Activated CD4-positive, alpha-beta T cell treated with anti-CD3 and anti-CD28 coated beads, Interleukin-2, Interleukin-6, amounts not matched to agents 100 ng/mL and 50 ng/mL, durations not matched to agents 16 hours and 8 hours (primary cell): ENCODE measurements at regions not wholly inside any gene's neighbourhood (a gene's known extent, or its start where the extent isn't known, plus 50 kb on each side); places are given as distances from the start of the nearest gene placed in this dataset.

Experiments
- DNase-seq: peaks from one replicate; pipeline ENCODE4 v3.0.0-alpha.2; 2020

DNA sequence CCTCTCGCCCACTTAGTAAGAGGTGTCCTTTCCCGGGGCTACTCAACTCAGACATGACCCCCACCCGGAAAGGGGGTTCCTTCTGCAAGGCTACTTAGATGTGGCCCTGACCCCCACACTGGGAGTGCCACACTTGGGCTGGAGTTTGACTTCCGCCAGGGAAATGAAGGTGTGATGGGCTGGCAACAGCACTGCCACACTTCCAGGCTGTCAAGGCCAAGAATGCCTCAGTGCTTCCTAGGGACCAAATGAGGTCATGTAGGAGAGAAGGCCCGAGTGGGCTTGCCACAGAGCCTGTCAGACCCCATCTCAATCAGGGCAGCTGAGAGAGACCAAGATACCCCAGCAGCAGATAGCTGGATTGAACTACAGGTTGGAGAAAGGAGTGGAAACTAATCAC, 55.5 kb downstream of the DRD1 start:
- DNase-seq: no peak

DNA sequence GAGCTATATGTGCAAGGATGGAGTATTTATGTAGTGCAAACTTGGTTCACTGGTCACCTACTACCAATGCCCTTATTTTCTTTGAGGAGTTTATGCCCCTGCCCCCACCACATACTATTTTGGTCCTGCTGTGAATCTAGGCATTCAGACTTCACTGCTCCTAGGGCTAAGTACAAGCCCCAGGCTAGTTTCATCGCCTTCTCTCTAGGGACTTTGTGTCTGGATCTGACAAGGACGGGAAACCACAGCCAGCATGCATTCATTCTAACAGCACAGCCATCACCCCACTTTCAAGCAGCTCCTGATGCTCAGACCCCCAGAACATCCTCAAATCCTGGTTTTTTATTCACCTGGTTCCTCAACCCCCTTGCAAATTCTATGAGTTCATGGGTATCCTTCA, 56.8 kb downstream of the DRD1 start:
- no peak for DNase-seq

DNA sequence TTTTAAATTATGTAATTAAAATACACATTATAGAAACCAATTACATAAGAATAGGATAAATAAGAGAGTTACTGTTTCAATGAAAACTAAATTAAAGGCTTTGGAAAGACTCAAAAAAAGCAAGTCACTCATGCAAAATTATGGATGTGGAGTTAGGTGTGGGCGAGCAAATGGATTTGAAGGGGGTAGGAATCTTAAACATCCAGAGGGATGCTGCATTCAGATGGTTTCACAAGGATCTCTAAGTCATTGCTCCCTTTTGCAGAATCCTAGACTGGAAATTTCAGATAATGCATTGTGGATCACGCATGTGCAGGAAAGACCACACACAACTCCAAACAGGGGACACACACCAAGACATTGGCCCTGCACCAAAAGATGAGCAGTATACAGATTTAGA, 57.5 kb downstream of the DRD1 start:
- DNase-seq: no peak

DNA sequence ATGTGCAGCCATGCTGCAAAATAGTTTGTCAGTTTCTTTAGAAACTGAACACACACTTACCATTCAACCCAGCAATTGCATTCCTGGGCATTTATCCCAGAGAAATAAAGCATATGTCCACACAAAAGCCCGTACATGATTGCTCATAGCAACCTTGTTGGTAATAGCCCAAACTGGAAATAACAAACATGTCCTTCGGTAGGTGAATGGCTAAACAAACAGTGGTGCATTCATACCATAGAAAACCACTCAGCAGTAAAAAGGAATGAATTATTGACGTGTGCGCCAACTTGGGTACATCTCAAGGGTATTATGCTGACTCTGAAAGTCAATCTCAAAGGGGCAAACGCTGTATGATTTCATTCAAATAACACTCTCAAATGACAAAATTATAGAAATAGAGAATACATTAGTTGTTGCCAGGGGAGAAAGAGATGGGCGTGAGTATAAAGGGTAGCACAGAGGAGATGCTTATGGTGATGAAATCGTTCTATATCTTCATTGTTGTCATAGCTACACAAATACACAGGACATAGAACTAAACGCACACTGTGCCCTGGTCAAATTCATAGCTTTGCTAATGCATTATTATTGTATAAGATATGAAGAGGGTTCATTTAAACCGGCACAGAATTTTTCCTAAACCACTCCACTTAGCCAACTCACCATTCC, 58.2 kb downstream of the DRD1 start:
- DNase-seq: no peak

DNA sequence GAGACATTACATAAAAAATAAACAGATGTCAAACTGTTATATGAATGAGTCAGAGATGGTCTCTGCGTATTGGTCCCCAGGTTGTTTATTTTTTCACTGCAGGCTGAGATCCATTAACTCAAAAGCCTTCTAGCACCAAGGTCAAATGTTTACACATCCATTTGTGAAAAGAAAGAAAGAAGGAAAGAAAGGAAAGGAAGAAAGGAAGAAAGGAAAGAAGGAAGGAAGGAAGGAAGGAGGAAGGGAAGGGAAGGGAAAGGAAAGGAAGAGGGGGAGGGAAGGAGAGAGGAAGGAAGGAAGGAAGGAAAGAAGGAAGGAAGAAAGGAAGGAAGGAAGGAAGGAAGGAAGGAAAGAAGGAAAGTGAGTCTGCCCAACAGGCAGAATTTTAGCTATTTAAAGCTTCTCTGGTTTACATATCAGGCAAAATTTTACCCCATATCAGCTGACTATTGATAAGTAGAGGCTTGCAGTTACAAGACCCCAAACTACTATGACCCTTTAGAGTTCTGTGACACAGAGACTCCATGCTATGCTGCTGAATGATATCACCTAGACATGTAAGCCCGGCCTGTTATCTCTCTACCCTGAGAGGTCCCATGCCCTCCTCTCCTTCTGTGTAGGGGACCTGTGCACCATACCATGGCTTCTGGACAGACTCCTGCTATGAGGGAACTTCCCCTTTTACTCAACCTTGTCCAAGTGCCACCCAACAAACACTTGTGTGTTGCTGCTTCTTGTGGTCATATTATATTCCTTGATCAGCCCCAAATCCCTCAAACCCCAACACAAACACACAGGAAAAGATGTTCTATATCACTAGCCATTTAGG, 59.0 kb downstream of the DRD1 start:
- no peak for DNase-seq

DNA sequence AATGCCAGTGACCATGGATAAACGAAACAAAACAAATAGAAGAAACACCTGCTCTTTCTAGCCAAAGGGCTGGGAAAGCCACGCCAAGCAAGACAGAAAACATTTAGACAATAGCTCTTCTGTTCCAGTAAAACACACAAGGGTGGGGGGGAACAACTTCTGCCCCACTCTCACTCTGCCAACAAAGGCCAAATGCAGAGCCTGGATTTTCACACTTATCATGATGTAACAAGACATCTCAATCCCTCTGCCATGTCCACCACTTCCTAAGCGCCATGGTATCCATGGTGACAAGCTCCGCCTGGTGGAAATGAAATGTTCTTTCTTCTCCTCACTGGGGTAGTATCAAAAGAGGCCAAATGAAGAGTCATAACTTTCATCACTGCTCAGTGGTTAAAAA, 60.6 kb downstream of the DRD1 start:
- no peak for DNase-seq

DNA sequence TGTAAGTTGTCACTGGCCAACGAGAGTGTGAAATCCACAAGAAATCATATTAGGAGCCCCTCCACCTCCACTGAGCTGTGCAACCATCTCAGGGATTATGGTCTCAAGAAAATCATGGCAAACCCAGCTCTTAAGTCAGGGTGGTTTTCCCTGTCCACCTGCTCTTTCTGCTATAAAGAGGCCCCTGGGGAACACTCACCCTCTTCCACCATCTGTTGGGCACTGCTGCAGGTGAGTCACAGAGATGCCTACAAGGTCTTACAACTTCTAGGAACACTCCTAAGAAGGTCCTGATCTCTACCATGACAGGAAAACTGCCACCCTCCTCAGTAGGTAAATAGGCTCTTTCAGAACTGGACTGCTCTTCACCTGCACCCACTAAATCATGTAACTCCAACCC, 61.8 kb downstream of the DRD1 start:
- DNase-seq: no peak

DNA sequence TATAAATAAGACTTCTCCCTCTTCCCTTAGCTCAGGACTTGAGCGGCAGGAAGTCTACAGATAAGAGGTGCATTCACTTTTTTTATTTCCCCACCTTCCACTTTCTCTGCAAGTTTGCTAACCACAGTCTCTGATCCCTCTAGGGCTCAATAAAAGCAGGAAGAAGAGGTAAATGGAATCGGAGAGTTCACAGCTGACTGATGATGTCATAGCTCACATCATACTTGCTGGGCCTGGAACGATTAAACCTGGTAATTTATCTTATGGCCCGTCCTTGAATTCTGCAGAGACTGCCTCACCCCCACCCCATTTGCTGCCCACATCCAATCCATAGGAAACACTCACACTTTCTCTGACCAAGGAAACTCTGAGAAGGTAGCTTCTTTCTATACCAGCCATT, 62.9 kb downstream of the DRD1 start:
- no peak for DNase-seq

DNA sequence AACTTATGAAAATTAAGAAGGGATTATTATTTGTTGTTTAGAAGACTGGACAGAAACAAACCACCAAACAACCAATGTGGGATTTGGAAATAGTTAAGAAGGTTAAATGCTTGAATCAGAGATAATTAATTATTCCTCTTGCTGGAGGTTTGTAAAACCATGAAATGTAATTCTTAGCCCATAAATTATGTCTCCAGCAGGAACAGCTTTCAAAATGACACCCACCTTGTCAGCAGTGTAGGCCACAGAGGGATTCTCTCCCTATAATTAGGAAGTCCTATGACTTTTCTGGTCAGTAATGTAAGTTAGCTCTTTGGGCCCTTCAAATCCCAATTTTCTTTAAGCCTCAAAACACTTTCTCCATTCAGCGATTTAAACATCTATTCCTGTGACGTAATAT, 63.3 kb downstream of the DRD1 start:
- no peak for DNase-seq

DNA sequence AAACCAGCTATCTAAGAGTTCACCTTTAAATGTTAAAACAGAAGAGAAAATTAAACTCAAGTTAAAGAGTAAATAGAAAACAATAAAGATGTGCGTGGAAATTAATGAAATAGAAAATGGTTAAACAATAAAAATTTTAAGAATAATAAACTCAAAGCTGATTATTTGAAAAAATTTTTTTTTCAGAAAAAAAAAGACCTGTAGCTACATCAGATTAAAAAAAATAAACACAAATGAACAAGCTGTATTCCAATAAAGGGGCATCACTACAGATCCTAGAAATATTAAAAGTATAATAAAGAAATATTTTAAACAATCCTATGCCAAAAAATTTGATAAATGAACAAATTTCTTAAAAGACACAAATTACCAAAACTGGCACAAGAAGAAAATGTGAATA, 64.1 kb downstream of the DRD1 start:
- DNase-seq: no peak

DNA sequence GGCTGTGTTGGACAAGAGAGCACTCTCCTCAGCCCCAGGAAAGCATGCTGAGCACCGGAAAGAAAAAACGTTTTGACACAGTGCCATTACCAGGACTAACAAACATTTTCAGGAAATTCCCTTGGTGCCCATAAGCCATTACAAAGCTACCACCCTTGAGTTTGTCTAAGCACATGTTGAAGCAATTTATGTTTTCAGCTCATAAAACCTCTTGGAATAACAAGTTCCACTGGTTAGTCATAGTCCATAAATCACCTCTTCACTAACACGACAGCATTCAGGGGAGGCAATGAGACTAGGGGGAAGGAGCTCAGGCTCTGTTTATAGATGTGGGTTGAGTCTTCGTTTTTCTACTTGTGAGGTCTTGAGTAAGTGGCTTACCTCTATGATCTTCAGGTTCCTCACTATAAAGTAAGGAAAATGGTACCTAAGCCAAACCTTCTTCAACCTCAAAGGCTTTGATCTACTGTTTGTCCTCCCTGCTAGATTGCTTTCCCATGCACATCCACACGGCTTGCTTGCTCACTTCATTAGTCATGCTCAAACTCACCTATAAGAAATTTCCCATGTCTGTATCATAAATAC, 65.4 kb downstream of the DRD1 start:
- DNase-seq: no peak

DNA sequence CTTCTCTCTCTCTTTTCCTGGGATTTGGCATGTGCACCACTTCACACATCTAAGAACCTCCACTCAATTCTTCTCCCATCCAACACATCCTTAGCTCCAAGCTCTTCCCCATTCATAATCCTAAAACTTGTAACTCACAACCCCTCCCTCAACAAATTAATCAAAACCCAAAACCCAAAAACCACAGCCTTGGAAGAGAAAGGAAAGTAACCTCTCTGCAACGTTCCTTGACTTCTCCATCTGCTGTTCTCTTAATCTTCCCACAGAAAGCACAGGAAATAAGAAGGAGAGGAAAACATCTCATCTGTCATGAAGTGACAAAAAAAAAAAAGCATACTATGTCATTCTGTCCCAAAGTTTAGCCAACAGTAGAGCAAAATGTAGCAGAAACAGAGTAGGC, 66.2 kb downstream of the DRD1 start:
- DNase-seq: no peak

DNA sequence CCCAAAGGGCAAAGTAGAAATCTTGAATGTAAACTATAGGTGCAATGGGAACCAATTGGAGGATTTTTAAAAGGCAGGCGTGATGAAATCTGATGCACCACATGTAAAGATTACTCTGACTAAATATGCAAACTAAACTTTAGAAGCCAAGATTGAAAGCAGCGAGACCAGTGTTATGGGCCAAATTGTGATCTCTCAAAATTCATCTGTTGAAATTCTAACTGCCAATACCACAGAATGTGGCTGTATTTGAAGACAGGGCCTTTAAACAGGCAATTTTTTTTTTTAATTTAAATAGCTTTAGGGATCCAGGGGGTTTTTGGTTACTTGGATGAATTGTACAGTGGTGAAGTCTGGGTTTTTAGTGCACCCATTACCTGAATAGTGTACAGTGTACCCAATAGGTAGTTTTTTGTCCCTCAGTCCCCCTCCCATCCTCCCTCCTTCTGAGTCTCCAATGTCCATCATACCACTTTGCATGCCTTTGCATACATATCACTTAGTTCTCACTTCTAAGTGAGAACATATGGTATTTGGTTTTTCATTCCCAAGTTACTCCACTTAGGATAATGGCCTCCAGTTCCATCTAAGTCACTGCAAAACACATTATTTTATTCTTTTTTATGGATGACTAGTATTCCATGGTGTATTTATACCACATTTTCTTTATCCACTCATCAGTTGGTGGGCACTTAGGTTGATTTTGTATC, 69.7 kb downstream of the DRD1 start:
- no peak for DNase-seq

DNA sequence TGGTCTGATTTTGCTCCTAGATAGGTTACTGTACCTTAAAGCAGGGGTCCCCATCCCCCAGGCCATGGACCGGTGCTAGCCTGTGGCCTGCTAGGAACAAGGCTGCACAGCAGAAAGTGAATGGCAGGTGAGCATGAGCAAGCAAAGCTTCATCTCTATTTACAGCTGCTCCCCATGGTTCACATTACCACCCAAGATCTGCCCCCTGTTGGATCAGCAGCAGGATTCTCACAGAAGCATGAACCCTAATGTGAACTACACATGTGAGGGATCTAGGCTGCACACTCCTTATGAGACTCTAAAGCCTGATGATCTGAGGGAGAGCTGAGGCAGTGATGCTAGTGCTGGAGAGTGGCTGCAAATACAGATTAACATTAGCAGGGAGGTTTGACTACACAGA, 78.1 kb downstream of the DRD1 start:
- no peak for DNase-seq

DNA sequence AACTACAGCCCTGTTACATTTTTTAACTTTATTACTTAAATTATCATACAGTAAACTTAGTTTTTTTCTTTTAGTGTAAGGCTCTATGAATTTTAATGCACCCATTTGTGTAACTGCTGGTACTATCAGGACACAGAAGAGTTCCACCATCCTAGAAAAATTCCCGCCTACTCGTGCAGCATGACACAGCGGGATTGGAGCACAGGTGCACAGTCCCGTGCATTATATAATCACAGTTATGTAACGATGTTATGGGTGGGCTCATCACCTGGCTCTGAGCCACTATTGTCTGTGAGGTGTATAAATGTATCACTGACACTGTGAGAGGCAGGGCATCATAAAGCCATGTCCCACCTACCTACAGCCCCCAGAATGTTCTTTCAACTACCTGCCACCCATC, 80.7 kb downstream of the DRD1 start:
- no peak for DNase-seq

DNA sequence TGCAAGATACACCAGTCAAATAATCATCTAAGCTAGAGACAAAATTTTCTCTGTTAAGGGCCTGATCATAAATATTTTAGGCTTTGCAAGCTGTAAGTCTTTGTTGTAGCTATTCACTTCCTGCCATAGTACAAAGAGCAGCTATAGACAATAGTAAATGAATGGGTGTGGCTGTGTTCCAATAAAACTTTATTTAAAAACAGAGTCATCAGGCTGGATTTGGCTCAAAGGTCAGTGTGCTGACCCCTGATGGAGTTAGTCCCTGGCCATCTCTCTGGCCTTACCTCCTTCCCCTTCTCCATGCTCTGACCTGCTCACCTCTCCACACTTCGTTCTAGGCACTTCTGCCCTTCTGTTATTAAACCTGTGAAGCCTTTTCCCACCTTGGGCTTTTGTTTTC, 86.0 kb downstream of the DRD1 start:
- no peak for DNase-seq

DNA sequence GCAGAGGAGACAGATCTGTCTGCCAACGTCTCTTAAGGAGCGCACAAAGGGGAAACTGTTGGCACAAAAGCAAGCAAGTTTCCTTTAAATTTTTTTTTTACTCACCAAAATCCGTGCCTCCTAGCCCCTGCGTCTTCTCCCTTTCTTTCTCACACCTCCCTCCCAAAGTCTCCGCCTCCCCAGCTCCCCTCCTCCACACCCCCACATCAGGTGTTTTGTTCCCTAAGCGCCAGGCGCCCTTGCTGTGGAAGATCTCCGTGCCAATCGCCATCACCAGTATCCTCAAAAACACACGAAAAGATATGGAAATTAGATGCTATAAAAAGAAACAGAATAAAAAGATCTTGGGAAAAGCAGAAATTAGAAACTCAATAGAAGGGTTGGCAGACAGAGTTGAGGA, 87.6 kb downstream of the DRD1 start:
- no peak for DNase-seq

DNA sequence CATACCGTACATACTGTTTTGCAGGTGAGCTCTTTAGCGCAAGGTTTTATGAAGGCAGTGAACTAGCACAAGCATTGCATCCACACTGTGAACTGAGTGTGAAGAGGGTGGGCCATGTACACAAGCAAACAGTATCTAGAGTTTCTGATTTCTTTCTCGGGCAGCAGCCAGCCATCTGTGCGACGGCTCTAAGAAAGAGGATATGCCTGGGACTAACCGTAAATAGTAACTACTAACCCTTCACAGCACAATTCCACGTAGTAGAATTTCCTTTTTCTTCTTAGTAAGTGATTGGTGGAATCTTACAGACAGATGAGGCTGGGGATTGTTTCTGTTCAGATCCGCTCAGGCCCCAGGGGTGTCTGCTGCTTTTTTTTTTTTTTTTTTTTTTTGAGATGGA, 89.0 kb downstream of the DRD1 start:
- no peak for DNase-seq

DNA sequence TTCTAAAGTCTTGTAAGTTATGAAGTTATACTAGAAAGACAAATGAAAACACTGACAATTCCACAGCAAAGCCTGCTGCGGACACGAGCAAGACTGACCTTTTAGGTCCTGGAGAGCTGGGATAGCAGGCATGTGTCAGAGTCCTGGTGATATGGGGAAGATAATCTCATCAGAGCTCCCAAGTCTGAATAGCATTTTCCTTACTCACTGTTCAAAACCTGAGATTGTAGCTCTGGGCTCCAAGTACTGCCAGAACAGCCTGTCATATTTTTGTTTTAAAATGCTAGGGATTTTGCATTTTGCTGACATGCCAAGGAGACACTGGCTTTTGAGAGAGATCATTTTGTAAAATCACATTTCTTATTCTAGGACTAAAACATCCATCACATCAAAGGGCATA, 90.1 kb downstream of the DRD1 start:
- DNase-seq: no peak

DNA sequence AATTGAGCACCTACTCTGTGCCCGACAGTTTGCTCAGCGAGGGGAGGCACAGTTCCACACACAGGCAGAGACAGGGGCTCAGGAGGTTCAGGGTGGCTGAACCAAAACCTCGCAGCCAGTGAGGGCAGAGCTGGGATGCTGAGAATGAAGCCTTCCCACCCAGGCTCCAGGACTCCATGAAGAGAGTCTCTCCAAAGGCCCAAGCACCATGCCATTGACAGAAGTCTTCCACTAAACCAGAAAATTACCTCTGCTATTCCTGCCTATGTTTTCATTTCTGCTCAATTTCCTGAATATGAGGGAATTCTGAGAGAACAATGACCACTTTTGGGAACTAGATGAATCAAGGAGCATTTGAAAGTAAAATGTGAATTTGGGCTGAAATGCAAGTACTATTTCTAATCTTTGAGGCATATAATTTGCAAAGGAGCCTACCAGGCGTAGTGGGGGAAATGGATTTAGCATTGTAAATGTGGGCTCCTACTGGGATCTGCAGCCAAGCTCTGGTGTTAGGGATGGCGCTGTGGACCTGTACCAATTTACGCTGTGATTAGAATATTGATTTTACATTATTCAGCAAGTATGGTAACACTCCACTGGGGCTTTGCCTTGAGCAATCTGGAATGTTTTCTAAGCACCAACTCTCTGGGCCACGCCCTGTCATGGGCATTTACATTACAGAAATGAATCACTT, 91.9 kb downstream of the DRD1 start:
- no peak for DNase-seq

DNA sequence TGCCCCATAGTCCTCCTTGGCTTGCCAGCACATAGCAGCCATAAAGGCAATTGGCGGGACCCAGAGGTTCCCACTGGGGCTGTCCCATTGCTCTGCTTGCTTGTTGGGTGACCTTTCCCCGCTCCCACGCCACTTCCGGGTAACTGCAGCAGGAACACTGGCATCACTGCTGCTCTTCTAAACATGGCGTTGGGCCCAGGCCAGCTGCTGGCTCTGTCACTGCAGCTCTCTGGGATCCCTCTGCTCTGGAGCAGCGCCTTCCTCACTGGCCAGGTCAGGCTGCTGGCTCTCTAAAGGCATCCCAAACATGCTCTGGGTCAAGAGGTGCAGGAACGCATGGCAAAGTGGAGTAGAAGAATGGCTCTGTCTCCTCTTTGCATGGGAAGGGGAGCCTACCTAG, 92.9 kb downstream of the DRD1 start:
- no peak for DNase-seq

DNA sequence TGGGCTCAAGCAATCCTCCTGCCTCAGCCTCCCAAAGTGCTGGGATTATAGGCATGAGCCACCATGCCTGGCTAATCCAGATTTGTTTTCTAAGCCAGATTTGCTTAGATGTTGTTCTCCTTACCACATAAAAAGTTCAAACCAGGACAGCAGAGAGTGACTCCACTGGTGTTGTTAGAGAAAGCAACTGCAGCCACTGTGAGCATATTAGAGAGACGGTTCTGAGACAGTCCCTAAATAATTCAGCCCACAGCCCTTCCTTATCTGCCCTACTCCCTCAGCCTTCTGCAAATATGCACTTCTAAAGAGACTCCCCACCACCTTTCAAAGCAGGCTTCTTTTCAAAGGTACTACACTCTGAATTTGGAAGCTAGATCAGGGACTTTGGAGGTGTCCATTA, 96.1 kb downstream of the DRD1 start:
- DNase-seq: no peak

DNA sequence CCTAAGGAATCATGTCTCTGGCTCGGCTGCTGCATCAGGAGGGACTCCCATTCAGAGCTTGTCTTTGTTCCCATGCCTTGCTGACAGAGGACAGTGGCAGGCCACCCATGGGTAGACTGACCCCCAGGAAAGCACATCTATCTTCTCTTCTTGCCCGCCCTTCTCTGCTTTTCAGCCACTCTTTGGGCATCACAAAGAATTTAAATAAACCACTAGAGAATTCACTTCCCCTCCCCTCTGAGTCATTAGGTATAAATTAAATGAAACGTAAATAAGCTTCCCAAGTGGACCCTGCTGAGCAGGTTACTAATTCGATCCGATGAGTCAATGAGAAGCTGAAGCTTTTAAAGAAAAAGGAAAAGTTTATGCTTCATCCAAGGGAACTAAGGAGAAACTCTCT, 97.0 kb downstream of the DRD1 start:
- DNase-seq: no peak
